ENCODE measurements at regions not wholly inside any gene's neighbourhood (a gene's known extent, or its start where the extent isn't known, plus 50 kb on each side); places are given as distances from the start of the nearest gene placed in this dataset.

- Histone ChIP-seq H2AK5ac (ENCODE audit: insufficient read length, low read length) (no peak overlapping the region), H2BK20ac (ENCODE audit: low read depth, low read length, poor library complexity, severe bottlenecking) (no peak overlapping the region), H3K4me1 (ENCODE audit: insufficient read depth, low read length) (no peaks in the 10 kb centered on the region; the same call in 1 of the 2 replicates), H3K79me2 (ENCODE audit: insufficient read depth, low read length) (no peaks in the 10 kb centered on the region), H3K4ac (ENCODE audit: low read depth, low read length) (no peak overlapping the region), H4K20me1 (ENCODE audit: control insufficient read depth, insufficient read depth, insufficient read length) (no peaks in the 10 kb centered on the region), H3K18ac (ENCODE audit: insufficient read length, low read depth, low read length) (no peak overlapping the region), H2BK15ac (ENCODE audit: low read depth, low read length) (no peak overlapping the region), H3K9ac (ENCODE audit: extremely low read depth, insufficient read length, low read length) (no peak overlapping the region), H2BK5ac (ENCODE audit: insufficient read length, low read length) (no peak overlapping the region), H3K9me3 (ENCODE audit: control insufficient read depth, low read depth, low read length) (no peaks in the 10 kb centered on the region), H3K14ac (ENCODE audit: insufficient read depth, low read length) (no peak overlapping the region), H2AFZ (ENCODE audit: low read length) (no peak overlapping the region), H3K23me2 (ENCODE audit: insufficient read length, low read depth, low read length, poor library complexity, severe bottlenecking) (no peaks in the 10 kb centered on the region), H3K4me2 (ENCODE audit: insufficient read depth, insufficient read length, low read length) (no peak overlapping the region), H3K27ac (ENCODE audit: insufficient read length, low read depth, low read length) (no peak overlapping the region), H3K23ac (ENCODE audit: insufficient read length, low read depth, low read length) (no peak overlapping the region), H3K79me1 (ENCODE audit: insufficient read depth, low read depth, low read length, poor library complexity, severe bottlenecking) (no peaks in the 10 kb centered on the region), H2BK120ac (ENCODE audit: low read depth, low read length, poor library complexity, severe bottlenecking) (no peak overlapping the region), H4K91ac (ENCODE audit: insufficient read length, low read depth, low read length) (no peak overlapping the region), H4K5ac (ENCODE audit: insufficient read length, low read depth, low read length) (no peak overlapping the region), H2BK12ac (ENCODE audit: insufficient read length, low read depth, low read length) (no peak overlapping the region), H3K56ac (ENCODE audit: insufficient read length, low read depth, low read length) (no peak overlapping the region), H4K8ac (replicated peaks; ENCODE audit: insufficient read length, low read depth, low read length) (no peak overlapping the region), H3T11ph (ENCODE audit: low read length) (no peak overlapping the region), H3K27me3 (ENCODE audit: insufficient read depth, low read length) (no peaks in the 10 kb centered on the region)
- no peak for TF ChIP-seq CTCF (conservative IDR thresholded peaks at IDR 0.05)
- Mint-ChIP-seq H3K9me3 (peaks cover 0 to 2% of the 10 kb centered on the region in 2 experiments; a peak in 2 of 5 replicates), H3K27me3 (ENCODE audit: low read depth) (no peaks in the 10 kb centered on the region), H3K4me1 (peaks cover 7 to 9% of the 10 kb centered on the region in 2 experiments), H3K27ac (no peak overlapping the region; a peak in 2 of 7 replicates), H3K4me3 (no peak overlapping the region), H3K36me3 (ENCODE audit: insufficient read depth in 1 of 3, low read depth in 3 of 3) (peaks cover 0 to 4% (median 1%) of the 10 kb centered on the region in 3 experiments; a peak in 3 of 7 replicates)
- WGBS (ENCODE audit: extremely low coverage, insufficient read length, low lambda C conversion rate): no CpG with 5 or more reads among the region's 2 CpGs
- DNase-seq: no peak
These were observed 158.6 kb upstream of the ADGRL3 start for GRCh38 chr4:61041527-61041926.

Data from H9 (cell line).